ENCODE measurements at regions not wholly inside any gene's neighbourhood (a gene's known extent, or its start where the extent isn't known, plus 50 kb on each side); places are given as distances from the start of the nearest gene placed in this dataset.
"Not testable (repeated sequence)": the region's sequence is repeated elsewhere in the genome, so short reads cannot be mapped to it uniquely, and the experiment has no call there.

DNA sequence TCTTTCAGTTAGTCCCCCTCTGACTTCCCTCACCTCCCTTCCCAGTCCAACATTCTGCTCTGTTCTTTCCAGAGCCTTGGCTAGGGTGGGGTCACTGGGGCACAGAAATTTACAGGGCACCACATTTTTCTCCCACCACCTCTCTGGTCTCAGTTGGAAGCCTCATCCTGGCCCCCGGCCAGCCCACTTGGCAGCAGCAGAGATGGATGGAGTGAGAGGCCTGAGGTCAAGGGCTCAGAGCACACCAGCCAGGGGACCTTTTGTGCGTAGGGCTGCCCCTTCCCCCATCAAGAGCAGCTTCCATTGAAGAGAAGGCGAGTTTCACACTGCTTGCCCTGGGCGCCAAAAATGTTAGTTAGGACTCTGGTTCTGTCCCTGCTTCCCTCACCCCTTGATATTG, 230.9 kb downstream of the SOX3 start:
- DNase-seq (ENCODE audit: low spot score in 2 of 2) = no peak
- WGBS, 2 donors = 21 to 52% methylated on average over 3 to 4 of the region's 4 CpGs
- H3K36me3 ChIP-seq = no peaks in the 10 kb centered on the region

DNA sequence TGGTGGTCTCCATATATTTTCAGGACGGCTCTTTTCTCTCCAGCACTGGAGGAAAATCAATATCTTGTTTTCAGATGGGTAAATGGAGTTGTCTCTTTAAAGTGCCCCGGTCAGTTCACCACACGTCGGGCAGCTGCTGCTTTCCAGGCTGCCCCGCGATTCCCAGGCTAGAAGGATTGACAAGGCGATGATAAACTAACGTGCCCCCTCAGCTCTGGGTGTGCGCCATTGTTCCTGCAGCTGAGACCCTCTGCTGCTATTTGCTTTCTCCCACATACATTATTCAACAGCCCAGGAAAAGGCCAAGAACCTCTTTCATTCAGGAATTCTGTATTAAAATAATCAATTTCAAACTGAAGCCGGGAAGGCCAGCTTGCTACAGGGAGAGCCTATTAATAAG, 254.5 kb downstream of the SOX3 start:
- Histone ChIP-seq H3K27ac (no peak overlapping the region), H3K4me3 (no peak overlapping the region), H3K36me3 (no peaks in the 10 kb centered on the region), H3K27me3 (peaks cover 0 to 9% of the 10 kb centered on the region in 2 donors), H3K4me1 (no peaks in the 10 kb centered on the region), H3K9me3 (no peaks in the 10 kb centered on the region)
- TF ChIP-seq POLR2A (IDR thresholded peaks at IDR 0.05) (no peak), EP300 (IDR thresholded peaks at IDR 0.05) (no peak)
- TF ChIP-seq, protein P1, sequence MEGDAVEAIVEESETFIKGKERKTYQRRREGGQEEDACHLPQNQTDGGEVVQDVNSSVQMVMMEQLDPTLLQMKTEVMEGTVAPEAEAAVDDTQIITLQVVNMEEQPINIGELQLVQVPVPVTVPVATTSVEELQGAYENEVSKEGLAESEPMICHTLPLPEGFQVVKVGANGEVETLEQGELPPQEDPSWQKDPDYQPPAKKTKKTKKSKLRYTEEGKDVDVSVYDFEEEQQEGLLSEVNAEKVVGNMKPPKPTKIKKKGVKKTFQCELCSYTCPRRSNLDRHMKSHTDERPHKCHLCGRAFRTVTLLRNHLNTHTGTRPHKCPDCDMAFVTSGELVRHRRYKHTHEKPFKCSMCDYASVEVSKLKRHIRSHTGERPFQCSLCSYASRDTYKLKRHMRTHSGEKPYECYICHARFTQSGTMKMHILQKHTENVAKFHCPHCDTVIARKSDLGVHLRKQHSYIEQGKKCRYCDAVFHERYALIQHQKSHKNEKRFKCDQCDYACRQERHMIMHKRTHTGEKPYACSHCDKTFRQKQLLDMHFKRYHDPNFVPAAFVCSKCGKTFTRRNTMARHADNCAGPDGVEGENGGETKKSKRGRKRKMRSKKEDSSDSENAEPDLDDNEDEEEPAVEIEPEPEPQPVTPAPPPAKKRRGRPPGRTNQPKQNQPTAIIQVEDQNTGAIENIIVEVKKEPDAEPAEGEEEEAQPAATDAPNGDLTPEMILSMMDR (IDR thresholded peaks at IDR 0.05) = no peak
- 58 to 74% methylated on average over 10 of the region's 10 CpGs for WGBS, 2 donors
- DNase-seq (ENCODE audit: low spot score in 2 of 2) = no peak

More for the DNA sequence above, 230.9 kb downstream of the SOX3 start:
- Histone ChIP-seq H3K27me3 (no peaks in the 10 kb centered on the region), H3K4me3 (no peak overlapping the region), H3K4me1 (no peaks in the 10 kb centered on the region), H3K9me3 (peaks cover 0 to 3% (median 0%) of the 10 kb centered on the region in 4 donors), H3K27ac (no peak overlapping the region)
- TF ChIP-seq POLR2A (IDR thresholded peaks at IDR 0.05) = no peak
- TF ChIP-seq EP300 (IDR thresholded peaks at IDR 0.05) = no peak
- TF ChIP-seq, protein P1 (IDR thresholded peaks at IDR 0.05) = no peak

DNA sequence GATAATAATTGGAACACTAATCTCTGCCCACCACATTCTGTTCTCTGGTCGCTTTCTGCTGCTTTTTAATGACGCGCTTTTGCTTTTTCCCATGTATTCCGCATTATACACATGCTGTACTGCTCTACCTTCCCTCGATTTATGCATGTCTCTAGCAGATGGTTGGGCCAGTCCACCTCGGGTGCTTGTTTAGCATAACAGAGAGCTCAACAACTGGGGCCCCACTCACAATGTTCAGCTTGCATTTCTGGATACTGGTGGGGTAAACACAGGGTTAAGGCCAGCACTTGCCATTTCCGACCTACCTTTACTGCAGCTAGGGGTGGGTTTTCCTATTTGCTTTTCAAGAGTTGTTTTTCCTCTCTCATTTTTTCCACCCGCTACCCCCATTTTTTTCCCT, 255.8 kb downstream of the SOX3 start:
- H3K36me3 ChIP-seq = no peaks in the 10 kb centered on the region
- peaks cover 0 to 9% of the 10 kb centered on the region in 2 donors for H3K27me3 ChIP-seq
- H3K4me3 ChIP-seq = no peak overlapping the region
- no peaks in the 10 kb centered on the region for H3K9me3 ChIP-seq
- no peak for TF ChIP-seq EP300 (IDR thresholded peaks at IDR 0.05)
- TF ChIP-seq POLR2A (IDR thresholded peaks at IDR 0.05) = no peak
- TF ChIP-seq, protein P1 (IDR thresholded peaks at IDR 0.05) = no peak
- H3K4me1 ChIP-seq = no peaks in the 10 kb centered on the region
- no peak for DNase-seq (ENCODE audit: low spot score in 2 of 2)
- no peak overlapping the region for H3K27ac ChIP-seq
- WGBS, 2 donors = 60 to 73% methylated on average over 8 of the region's 8 CpGs

DNA sequence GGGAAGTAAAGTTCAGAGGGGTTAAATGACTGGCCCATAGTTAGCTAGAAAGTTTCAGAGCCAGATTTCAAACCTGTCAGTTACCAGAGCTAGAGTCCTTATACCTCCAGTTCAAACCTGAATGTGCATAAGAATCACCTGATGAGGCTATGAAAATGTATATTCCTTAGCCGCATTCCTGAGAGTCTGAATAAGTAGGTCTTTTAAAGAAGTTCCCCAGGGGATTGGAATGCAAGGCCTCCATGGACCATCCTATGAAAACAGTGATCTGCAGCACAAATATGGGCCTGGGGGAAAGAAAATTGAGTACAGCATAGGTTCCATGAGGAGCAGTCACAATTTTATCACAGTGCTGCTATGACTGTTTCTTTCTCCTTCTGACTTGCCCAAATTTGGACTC, 263.9 kb upstream of the CXorf66 start:
- Histone ChIP-seq H3K27ac (no peak overlapping the region), H3K36me3 (no peaks in the 10 kb centered on the region), H3K4me3 (no peak overlapping the region), H3K4me1 (no peaks in the 10 kb centered on the region), H3K27me3 (no peaks in the 10 kb centered on the region), H3K9me3 (no peaks in the 10 kb centered on the region)
- WGBS, 2 donors = 38 to 44% methylated on average over 1 of the region's 1 CpG
- DNase-seq (ENCODE audit: low spot score in 2 of 2) = no peak
- TF ChIP-seq EP300 (IDR thresholded peaks at IDR 0.05) = no peak
- TF ChIP-seq, protein P1 (IDR thresholded peaks at IDR 0.05) = no peak
- no peak for TF ChIP-seq POLR2A (IDR thresholded peaks at IDR 0.05)

DNA sequence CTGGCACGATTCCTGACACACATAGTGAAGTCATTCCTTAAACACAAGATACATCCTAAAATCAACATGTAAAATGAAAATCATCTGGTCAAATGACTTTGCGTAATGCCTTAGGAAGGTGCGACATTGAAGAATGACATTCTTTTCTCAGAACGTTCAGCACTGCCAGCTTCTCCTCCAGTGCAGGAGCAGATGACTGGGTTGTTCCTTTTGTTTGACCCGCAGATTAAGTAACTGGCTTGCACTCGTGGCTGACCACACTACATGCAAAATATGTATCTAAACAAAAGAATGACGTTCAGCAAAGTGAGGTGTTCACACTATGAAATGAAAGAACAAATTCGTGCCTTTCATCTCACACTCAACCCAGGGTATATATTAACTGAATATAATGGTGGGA, 260.7 kb upstream of the CXorf66 start:
- WGBS, 2 donors = 66 to 68% methylated on average over 8 of the region's 8 CpGs
- H3K27ac ChIP-seq; DNase-seq (ENCODE audit: low spot score in 2 of 2); H3K27me3 ChIP-seq; H3K4me3 ChIP-seq; H3K9me3 ChIP-seq; H3K4me1 ChIP-seq; H3K36me3 ChIP-seq: not testable (repeated sequence)

DNA sequence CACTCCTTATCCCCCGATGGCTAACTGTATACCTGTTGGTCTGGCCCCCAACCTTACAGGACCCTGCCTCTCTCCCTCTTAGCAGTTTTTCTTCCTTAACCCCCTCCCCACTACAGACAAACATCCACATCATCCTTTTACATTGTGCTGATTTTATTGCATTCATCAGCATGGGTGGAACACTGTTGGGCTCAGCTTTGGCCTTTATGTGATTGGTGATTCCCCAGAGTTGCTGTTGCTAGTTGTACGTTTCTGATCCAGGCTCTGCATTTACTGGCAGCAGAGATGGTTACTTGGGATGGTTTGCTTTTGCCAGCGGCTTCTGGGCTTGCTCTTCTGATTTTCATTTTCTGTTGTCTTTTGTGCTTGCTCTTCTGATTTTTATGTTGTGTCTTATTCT, 250.6 kb upstream of the CXorf66 start:
- not testable (repeated sequence) for H3K27ac ChIP-seq; H3K9me3 ChIP-seq; H3K4me3 ChIP-seq; H3K36me3 ChIP-seq; H3K4me1 ChIP-seq; H3K27me3 ChIP-seq; DNase-seq (ENCODE audit: low spot score in 2 of 2)
- 48 to 66% methylated on average over 2 of the region's 3 CpGs for WGBS, 2 donors

DNA sequence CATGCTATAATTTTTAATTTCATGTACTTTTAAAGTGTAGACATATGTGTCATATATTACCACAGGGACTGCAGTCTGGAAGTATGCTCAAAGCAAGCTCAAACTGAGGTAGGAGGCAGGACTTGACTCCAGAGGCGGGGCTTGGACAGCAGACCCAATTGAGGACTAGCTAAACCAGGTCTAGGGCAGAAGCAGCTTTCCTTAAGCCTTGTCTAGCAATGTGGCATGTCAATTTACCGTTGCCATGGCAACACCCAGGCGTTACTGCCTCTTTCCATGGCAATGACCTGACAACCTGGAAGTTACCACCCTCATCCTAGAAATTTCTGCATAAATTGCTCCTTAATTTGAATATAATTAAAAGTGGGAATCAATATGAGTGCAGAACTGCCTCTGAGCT, 249.2 kb upstream of the CXorf66 start:
- H3K27ac ChIP-seq; H3K27me3 ChIP-seq; H3K4me1 ChIP-seq; H3K36me3 ChIP-seq; H3K9me3 ChIP-seq; H3K4me3 ChIP-seq; DNase-seq (ENCODE audit: low spot score in 2 of 2): not testable (repeated sequence)
- WGBS, 2 donors = 46% methylated on average over 3 of the region's 3 CpGs; no CpG with 5 or more reads in 1 of the 2 donors
